RCC 7860 (cell line): ENCODE measurements at regions not wholly inside any gene's neighbourhood (a gene's known extent, or its start where the extent isn't known, plus 50 kb on each side); places are given as distances from the start of the nearest gene placed in this dataset.

Experiments used
- DNase-seq: peaks from one replicate; pipeline ENCODE4 v3.0.0-alpha.2; 2015; ENCODE audit warnings: low spot score
- FAIRE-seq: peaks from 2 replicates; lab custom pipeline; 2012; peaks lifted over from hg19 to GRCh38; lab: Jason Lieb, UNC

DNA sequence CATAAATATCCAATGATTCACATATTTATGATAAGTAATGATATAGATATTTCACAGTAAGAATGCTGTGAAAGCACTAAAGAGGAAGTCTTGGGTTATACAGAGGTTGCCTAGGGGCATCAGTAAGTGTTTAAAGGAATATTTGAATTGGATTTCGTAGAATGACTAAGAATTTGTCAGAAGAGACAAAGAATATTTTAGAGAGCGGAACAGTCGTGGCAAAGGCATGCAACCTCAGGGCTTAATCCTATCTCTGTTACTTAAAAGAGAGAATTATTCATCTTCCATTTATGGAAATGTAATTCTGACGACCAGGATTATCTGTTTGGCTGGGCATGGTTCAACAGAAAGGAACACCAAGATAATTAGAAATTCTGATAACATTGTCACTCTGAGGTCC, 171.9 kb upstream of the NR5A2 start:
- FAIRE-seq = no peak
- peak; percentile 73 for DNase-seq

DNA sequence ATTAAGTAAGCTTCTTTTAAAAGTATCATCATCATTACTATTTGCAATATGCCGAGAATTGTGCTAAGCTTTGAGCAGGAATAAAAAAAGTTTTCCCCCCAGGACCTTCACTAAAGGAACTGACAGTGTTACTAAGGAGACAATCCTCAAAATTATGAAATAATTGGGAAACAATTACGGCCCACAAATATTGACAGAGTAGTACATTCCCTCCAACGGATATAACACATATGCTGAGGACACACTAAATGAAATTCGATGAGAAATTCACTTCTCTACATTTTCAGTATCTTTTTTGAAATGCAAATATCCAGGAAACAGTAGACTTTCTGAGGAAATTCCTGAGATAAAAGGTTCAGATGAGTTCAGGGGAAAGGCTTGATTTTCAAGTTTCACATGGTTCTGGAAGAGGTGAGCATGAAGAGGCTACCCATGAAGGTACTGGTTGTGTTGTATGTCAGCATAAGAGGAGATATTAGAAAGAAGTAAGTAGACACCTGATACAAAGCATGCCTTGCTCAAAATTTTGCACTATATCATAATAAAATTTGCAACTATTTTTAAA, 171.2 kb upstream of the NR5A2 start:
- FAIRE-seq (no peak), DNase-seq (no peak)

DNA sequence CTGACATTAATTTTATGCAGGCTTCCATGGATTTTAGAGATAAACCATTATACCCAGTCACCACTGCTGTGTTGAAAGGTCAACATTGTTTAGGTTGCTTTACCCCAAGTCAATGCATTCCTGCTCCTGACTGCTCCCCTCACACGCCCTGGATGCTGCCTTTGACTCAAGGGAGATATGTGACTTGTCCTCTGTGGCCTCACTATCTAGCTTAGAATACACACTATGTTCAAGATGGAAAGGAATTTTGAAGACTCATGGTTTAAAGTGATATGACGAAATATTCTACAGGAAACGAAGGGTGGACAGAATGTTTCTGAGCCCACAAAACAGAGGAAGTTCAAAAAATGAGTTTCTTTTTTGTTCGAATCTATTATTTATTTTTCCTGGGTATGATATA, 170.4 kb upstream of the NR5A2 start:
- DNase-seq (peak; percentile 18), FAIRE-seq (no peak)

- DNase-seq (no peak), FAIRE-seq (no peak)
Observed at GRCh38 chr1:199857516-199857915, 170.0 kb upstream of the NR5A2 start.

- FAIRE-seq (no peak), DNase-seq (no peak)
Observed at GRCh38 chr1:199858171-199858570, 169.3 kb upstream of the NR5A2 start.

DNA sequence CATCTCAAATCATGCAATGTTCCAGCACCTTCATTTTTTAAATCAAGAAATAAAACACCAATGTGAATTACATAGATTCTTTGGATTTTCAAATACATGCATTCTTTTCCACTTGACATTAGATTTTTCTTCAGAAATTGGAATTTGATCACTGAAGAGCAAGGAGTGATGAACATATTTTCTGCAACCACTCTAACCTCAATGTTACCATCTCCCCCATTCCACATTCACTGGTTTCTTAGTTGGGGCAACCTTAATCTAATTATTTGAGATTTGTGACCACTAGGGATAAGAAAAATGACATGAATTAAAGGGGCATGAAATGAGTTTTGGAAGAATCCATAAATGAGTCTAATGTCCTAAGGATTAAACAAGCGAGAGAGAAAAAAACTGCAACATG, 168.7 kb upstream of the NR5A2 start:
- FAIRE-seq = no peak
- no peak for DNase-seq

DNA sequence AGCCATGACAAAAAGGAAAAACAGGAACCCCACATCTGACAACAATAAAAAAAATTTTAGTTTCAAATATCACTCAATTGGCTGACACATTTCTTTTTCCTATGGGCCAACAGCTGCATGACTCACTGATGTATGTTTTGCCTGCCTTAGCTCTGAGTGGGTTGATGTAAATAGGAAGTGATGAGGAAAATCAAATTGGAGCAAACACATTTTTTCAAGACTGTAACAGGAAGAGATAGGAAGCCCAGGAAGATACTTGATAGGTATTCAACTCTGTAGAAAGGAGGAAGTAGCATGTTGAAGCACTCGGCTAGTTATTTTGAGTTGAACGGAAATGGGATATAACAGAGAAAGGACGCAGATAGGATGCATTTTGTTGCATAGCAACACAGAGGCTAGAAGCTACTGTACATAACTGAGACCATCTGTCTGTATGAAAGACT, 168.0 kb upstream of the NR5A2 start:
- FAIRE-seq (no peak), DNase-seq (peak; percentile 25)

DNA sequence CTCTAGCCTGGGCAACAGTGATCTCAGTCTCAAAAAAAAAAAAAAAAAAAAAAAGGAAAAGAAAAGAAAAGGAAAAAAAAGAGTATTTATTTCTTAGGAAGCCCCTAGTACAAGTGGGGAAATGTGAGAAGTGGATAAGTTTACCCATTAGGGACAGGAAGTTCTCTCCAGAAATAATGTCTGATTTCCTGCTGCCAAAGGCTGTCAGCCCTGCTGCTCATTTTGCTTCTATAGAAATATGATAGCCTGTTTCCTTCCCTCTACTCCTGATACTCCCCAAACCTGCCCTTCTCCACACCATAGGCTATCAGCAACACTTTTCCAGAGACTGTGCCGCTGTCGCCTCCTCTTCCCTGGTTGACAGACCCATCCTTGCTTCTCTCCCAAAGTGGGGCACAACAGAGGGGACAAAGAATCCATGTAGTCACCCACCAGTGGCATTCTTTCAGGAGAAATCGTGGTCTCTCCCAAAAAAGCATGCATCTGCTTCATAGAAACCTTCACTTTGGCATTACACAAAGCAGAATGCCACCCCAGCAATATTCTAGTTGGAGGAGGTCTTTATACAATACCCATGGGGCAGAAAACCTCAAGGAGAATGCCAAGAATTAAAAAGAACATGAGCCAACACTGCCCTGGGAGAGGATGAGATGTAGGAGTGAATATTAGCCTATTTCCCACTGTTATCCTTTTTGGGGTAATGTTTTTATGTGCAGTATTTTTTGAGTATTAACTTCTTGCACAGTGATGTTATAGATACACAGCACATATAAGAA, 166.3 kb upstream of the NR5A2 start:
- FAIRE-seq = no peak
- DNase-seq = no peak

DNA sequence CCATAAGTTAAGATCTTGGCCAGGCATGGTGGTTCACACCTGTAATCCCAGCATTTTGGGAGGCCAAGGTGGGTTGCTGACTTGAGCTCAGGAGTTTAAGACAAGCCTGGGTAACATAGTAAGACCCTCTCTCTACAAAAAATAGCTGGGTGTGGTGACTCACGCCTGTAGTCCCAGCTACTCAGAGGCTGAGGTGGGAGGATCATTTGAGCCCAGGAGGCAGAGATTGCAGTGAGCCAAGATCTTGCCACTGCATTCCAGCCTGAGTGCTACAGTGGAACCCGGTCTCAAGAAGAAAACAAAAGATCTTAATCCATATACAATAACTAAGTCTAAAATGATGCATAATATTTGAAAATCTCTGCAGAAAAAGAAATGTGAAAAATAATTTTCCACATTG, 165.5 kb upstream of the NR5A2 start:
- FAIRE-seq = no peak

DNA sequence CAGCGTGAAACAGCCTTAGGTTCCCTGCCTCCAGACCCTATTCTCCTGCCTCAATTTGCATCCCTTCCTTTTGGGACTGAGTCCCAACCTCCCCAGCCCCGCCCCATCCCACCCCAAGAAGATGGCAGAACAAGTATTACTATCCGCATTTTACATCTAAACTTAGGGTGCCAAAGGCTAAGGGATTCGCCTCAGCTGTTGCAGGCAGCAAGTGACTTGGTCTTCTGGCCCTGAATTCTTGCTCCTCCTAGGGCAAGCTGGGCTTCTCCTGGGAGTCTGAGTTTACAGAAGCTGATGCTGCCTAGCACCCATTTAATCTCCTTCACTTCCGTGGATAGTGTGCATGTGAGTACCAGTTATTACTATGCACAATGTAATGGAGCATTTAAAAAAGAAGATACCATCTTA, 161.3 kb upstream of the NR5A2 start:
- DNase-seq (no peak), FAIRE-seq (no peak)

More for the DNA sequence above, 165.5 kb upstream of the NR5A2 start:
- no peak for DNase-seq

- DNase-seq = no peak
- FAIRE-seq = no peak
Observed at GRCh38 chr1:199867601-199868000, 159.9 kb upstream of the NR5A2 start.

DNA sequence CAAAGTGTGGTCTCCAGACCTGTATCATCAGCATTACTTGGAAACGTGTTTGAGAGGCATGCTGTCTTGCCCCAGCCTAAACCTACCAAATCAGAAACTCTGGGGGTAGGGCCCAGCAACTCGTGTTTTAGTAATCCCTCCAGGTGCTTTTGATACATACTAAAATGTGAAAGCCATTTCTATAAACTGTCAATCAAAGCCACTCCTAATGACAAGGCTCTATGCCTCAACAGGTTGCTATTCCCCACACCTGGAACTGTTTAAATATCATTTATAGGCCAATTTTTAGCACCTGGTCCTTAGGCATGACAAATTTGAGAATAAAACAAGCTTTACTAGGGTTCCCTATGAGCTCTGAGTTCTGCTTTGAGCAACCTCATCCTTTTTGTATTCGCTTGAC, 158.7 kb upstream of the NR5A2 start:
- FAIRE-seq (no peak), DNase-seq (no peak)

DNA sequence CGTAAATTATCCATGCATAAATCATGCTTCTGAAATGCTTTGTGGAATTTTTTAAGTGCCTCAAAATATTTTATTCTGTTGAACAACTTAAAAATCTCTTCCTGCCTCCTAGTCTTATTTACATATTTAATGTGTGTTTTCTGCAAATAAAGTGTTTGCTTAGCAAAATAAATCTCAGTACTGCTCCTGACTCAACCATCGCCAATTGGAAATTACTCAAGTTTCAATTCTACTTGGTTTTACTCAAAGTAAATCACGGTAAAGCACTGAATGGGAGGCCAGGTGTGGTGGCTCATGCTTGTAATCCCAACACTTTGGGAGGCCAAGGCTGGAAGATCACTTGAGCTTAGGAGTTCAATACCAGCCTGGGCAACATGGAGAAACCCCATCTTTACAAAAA, 152.2 kb upstream of the NR5A2 start:
- FAIRE-seq (no peak), DNase-seq (no peak)

- FAIRE-seq (no peak), DNase-seq (no peak)
Observed at GRCh38 chr1:199875856-199876255, 151.7 kb upstream of the NR5A2 start.

GRCh38 chr1:199877526-199878384, 149.8 kb upstream of the NR5A2 start:
- FAIRE-seq = no peak
- no peak for DNase-seq

GRCh38 chr1:199878823-199879222, 148.7 kb upstream of the NR5A2 start:
- FAIRE-seq (no peak), DNase-seq (no peak)

GRCh38 chr1:199898654-199899053, 128.9 kb upstream of the NR5A2 start:
- DNase-seq (no peak), FAIRE-seq (no peak)

- DNase-seq (no peak), FAIRE-seq (no peak)
Observed at GRCh38 chr1:199901341-199901740, 126.2 kb upstream of the NR5A2 start.

- no peak for FAIRE-seq
Observed at GRCh38 chr1:199907361-199907760, 120.1 kb upstream of the NR5A2 start.

DNA sequence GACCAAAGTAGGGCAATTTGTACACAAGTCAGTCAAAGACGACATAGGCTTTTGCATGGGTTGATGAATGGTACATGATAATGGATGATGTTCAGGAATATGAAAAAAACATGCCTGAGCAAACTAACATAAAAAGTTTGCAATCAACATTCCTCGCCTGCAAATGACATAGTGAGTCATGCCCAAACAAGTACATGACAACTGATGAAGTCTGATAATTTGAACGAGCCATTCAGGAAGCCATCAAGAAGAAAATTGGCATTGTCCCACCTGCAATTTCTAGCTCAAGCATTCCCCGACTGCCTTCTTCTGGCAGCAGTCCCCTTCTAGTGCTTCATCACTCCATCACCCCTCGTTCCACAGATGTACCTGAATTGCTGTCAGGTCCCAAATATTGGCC, 118.4 kb upstream of the NR5A2 start:
- DNase-seq = no peak
- no peak for FAIRE-seq

More at GRCh38 chr1:199907361-199907760, 120.1 kb upstream of the NR5A2 start:
- DNase-seq = no peak

DNA sequence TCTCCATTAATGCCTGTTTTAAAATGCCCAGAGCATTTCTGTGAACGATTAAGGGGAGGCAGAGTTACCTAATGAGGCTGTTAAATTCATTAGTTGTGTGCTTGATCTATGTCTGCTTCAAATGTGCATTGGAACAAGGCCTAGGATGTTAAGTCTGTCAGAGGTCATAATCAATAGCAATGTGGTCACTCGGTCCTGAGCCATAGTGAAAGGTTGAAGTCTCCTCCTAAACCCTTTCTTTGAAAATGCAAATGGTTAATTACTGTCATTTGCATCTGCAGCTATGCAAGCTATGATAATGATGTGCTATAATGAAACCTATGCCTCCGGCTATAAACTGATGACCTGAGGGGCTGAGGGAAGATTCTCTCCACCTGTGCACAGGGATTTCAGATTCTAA, 114.2 kb upstream of the NR5A2 start:
- DNase-seq = no peak
- no peak for FAIRE-seq

GRCh38 chr1:199914546-199914945, 113.0 kb upstream of the NR5A2 start:
- no peak for FAIRE-seq

More at GRCh38 chr1:199914546-199914945, 113.0 kb upstream of the NR5A2 start:
- no peak for DNase-seq
